Urinary bladder (tissue), 4 donors: ENCODE measurements at regions not wholly inside any gene's neighbourhood (a gene's known extent, or its start where the extent isn't known, plus 50 kb on each side); places are given as distances from the start of the nearest gene placed in this dataset. TPM values are rescaled to one million over a fixed set of nuclear protein-coding genes. Genes with fewer than 3 reads are reported as not detected.

Experiments
- DNase-seq: peaks from one replicate; pipeline ENCODE4 v3.0.0-alpha.2; 2015; ENCODE audit errors: extremely low spot score
- H3K27ac ChIP-seq: one replicate; pipeline ENCODE4 v1.5.1; 2013; ENCODE audit warnings: low read depth, mild to moderate bottlenecking, moderate library complexity
- H3K36me3 ChIP-seq: one replicate; pipeline ENCODE4 v1.6.1; 2013; ENCODE audit warnings: mild to moderate bottlenecking, moderate library complexity; ENCODE audit not compliant: insufficient read depth
- H3K4me1 ChIP-seq: one replicate; pipeline ENCODE4 v1.6.1; 2013; ENCODE audit warnings: mild to moderate bottlenecking, moderate library complexity; ENCODE audit not compliant: insufficient read depth
- H3K4me3 ChIP-seq: one replicate; pipeline ENCODE4 v1.5.1; 2013; ENCODE audit warnings: low read depth, low read length
- WGBS: extraction: QIAGEN DNeasy Blood & Tissue Kit; methylation state at CpG from one replicate; pipeline ENCODE4 v1.1.7; 2013; 5-methylcytosine and 5-hydroxymethylcytosine counted together
- small RNA-seq: library from RNA; depleted of rRNA; stranded (forward); fragments of <200 nt; gene quantifications from one replicate; pipeline ENCODE3, GENCODE V24; 2014
- donor health status: healthy with polysubstance abuse.
- donor health status: healthy.

GRCh38 chr10:35696392-35697287, 54.5 kb upstream of the FZD8 start:
- Histone ChIP-seq H3K4me1 (no peaks in the 10 kb centered on the region), H3K36me3 (no peaks in the 10 kb centered on the region), H3K27ac (no peak overlapping the region), H3K4me3 (no peak overlapping the region)
- WGBS = 56% methylated on average over 5 of the region's 5 CpGs
- no peak for DNase-seq

DNA sequence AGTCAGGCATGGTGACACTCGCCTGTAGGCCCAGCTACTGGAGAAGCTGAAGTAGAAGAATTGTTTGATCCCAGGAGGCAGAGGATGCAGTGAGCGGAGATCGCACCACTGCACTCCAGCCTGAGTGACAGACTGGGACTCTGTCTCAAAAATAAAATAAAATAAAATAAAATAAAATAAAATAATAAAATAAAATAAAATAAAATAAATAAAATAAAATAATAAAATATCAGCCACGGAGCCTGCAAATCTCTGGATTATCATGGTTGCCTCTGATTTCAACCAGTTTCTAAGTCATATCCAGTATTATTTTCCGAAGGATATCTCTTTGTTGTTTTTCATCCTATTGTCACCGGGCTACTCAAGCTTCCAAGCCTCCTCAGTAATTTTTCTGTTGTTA, 51.7 kb upstream of the FZD8 start:
- WGBS = 97% methylated on average over 6 of the region's 6 CpGs
- no peaks in the 10 kb centered on the region for H3K36me3 ChIP-seq
- H3K4me1 ChIP-seq = no peaks in the 10 kb centered on the region
- no peak overlapping the region for H3K4me3 ChIP-seq
- no peak overlapping the region for H3K27ac ChIP-seq
- no peak for DNase-seq

Small RNA genes in the stretch of these regions (small RNA-seq; reads per million reads assigned to genes)
- gene RF00019 (not detected), gene RF00561 (not detected)
